ENCODE measurements at regions not wholly inside any gene's neighbourhood (a gene's known extent, or its start where the extent isn't known, plus 50 kb on each side); places are given as distances from the start of the nearest gene placed in this dataset.

- DNase-seq (ENCODE audit: low read depth in 1 of 2, low spot score in 2 of 2), result no peak
- no peak overlapping the region for H3K14ac ChIP-seq (ENCODE audit: insufficient read length)
- no peak overlapping the region for H2BK15ac ChIP-seq (ENCODE audit: low read length)
- no peak overlapping the region for H2AFZ ChIP-seq (ENCODE audit: low read length)
- no peak overlapping the region for H3K23ac ChIP-seq (ENCODE audit: insufficient read length)
- H2AK5ac ChIP-seq (ENCODE audit: low read depth, low read length), result no peak overlapping the region
- H4K8ac ChIP-seq (ENCODE audit: extremely low read depth, insufficient read depth, low read length), result no peak overlapping the region; the same call in 1 of the 2 replicates
- no peak overlapping the region for H2BK12ac ChIP-seq (ENCODE audit: low read depth, low read length)
- H4K20me1 ChIP-seq (replicated peaks in 1 of 2; ENCODE audit: control insufficient read depth in 1 of 2, insufficient read depth in 2 of 2, low read length in 2 of 2), result no peaks in the 10 kb centered on the region
- CTCF ChIA-PET (ENCODE audit: partially characterized antibody), result interaction anchor here (0.6 to 1.8 kb wide), 6 partner anchors 8 to 132 kb away, joined by 3 to 7 read pairs (median 4); no protein-coding TSS in a partner anchor
- no peaks in the 10 kb centered on the region for H3K79me2 ChIP-seq (ENCODE audit: control insufficient read depth in 1 of 2, insufficient read depth in 2 of 2, low read length in 2 of 2)
- H3K9ac ChIP-seq (replicated peaks in 1 of 4; ENCODE audit: extremely low read depth in 1 of 4, low read depth in 3 of 4, low read length in 3 of 4), result no peak overlapping the region
- no peaks in the 10 kb centered on the region for H3K4me1 ChIP-seq (replicated peaks in 1 of 4; ENCODE audit: control insufficient read depth in 3 of 4, insufficient read depth in 4 of 4, low read length in 3 of 4)
- no peak overlapping the region for H3K27ac ChIP-seq (ENCODE audit: low read depth, low read length)
- no peaks in the 10 kb centered on the region for H3K27me3 ChIP-seq (replicated peaks in 1 of 4; ENCODE audit: control insufficient read depth in 3 of 4, extremely low read depth in 1 of 4, insufficient read depth in 3 of 4, low read length in 3 of 4)
- H2BK5ac ChIP-seq (ENCODE audit: low read depth, low read length), result no peak overlapping the region
- no peaks in the 10 kb centered on the region for H3K9me3 ChIP-seq (ENCODE audit: insufficient read depth in 2 of 2, low read depth in 1 of 2, low read length in 1 of 2)
- no peak overlapping the region for H2BK120ac ChIP-seq (replicated peaks; ENCODE audit: low read depth, low read length)
- no peak overlapping the region for H4K91ac ChIP-seq (replicated peaks; ENCODE audit: insufficient read length, low read length)
- H3K56ac ChIP-seq (replicated peaks; ENCODE audit: insufficient read length, low read depth, low read length), result no peak overlapping the region
- POLR2A ChIA-PET (ENCODE audit: partially characterized antibody), result no interaction called here
- H3K18ac ChIP-seq (ENCODE audit: extremely low read depth, low read length), result no peak overlapping the region
- H3K36me3 ChIP-seq (ENCODE audit: control insufficient read depth in 2 of 4, insufficient read depth in 4 of 4, low read length in 3 of 4), result no peaks in the 10 kb centered on the region
- H3K4me3 ChIP-seq (ENCODE audit: extremely low read depth in 1 of 4, insufficient read depth in 2 of 4, low read depth in 3 of 4, low read length in 4 of 4), result no peak overlapping the region
- H3K4ac ChIP-seq (replicated peaks; ENCODE audit: insufficient read length, low read depth, low read length), result no peak overlapping the region
- no peaks in the 10 kb centered on the region for H3K23me2 ChIP-seq (ENCODE audit: low read depth, low read length)
- 89% methylated on average over 1 of the region's 1 CpG; no CpG with 5 or more reads in 1 of the 2 experiments for WGBS, 2 experiments (ENCODE audit: extremely low coverage in 1 of 2, insufficient coverage in 1 of 2, insufficient read length in 1 of 2, insufficient replicate concordance in 2 of 2, low coverage in 1 of 2, low lambda C conversion rate in 2 of 2, missing lambda C conversion rate in 1 of 2)
- no peak overlapping the region for H2BK20ac ChIP-seq (ENCODE audit: low read length)
- no peaks in the 10 kb centered on the region for H3K79me1 ChIP-seq (ENCODE audit: low read depth, low read length)
- no peak overlapping the region for H4K5ac ChIP-seq (ENCODE audit: insufficient read length, low read depth, low read length)
- FAIRE-seq, result no peak
- no peak overlapping the region for H3K4me2 ChIP-seq (ENCODE audit: insufficient read depth in 1 of 2, low read depth in 2 of 2, low read length in 2 of 2)
Measured at GRCh38 chr3:72186400-72186855, 401.5 kb upstream of the PROK2 start.

All from H1 (cell line).